NCI-H2196 treated with DMSO at 0.1 percent for 48 hours (cell line): ENCODE measurements at regions not wholly inside any gene's neighbourhood (a gene's known extent, or its start where the extent isn't known, plus 50 kb on each side); places are given as distances from the start of the nearest gene placed in this dataset.

Experiments
- DNase-seq: peaks from one replicate; lab custom pipeline; 2025; ENCODE audit not compliant: unreplicated experiment; lab: John Stamatoyannopoulos, UW

DNA sequence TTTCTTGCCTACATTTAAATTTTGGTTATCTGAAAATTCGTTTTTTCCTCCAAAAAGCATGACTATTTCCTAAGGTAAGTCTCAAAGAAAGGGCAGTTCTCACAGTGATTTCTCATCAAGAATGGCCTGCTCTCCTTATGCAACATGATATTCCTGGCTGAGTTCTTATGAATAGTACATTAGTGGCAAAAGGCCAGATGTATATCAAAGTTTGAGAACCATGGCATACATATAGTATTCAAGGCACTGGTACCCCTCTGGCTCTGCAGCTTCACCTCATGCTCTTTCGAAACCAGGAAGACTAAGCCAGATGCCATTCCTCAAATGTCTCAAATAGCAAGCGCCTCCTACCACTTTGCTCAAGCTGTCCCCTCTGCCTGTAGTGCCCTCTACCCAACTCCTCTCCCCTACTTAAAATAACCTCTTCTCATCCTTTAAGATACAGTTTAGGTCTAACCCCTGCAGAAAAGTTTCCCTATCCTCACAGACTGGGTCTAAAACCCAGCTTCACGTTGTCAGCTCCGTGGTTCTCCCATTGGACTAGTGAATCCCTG, 280.3 kb downstream of the HACE1 start:
- DNase-seq, result no peak

DNA sequence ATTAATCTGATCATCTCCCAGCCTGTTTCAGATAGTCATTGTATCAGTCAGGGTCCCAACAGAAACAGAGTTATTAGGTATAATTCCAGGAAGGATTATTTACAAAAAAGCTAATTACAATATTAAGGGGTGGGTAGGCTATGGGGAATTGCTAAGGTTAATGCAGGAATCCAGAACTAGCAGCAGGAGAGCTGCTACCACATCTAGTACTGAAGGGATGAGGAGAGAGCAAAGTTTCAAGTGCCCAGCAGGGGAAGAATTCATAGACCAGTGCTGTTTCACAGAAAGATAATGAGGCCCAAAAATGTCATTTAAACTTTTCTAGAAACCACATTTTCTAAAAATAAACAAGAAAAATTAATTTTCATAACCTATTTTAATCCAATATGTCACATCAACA, 284.2 kb downstream of the HACE1 start:
- no peak for DNase-seq

GRCh38 chr6:104574135-104574750, 285.5 kb downstream of the HACE1 start:
- DNase-seq, result no peak

- DNase-seq, result no peak
Measured at GRCh38 chr6:104573350-104573749, 286.4 kb downstream of the HACE1 start.

GRCh38 chr6:104572901-104573300, 286.8 kb downstream of the HACE1 start:
- DNase-seq, result no peak

DNA sequence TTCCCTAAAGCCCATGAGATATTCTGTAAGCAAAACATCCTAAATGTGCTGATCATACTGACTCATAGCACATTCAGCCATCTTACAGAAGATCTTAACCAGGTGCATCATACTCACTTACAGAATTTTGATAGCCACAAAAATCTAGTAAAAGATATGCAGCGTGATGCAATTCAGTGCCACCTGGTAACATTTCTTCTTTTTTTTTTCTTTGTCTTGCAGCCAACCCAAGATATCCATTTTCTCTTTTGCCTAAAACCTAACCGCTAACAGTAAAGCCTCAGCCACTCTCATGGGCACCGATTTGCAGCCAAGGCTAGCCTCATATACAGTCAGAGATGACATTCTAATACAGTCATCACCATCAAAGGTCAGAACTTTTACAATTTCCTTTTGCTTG, 293.3 kb downstream of the HACE1 start:
- no peak for DNase-seq

DNA sequence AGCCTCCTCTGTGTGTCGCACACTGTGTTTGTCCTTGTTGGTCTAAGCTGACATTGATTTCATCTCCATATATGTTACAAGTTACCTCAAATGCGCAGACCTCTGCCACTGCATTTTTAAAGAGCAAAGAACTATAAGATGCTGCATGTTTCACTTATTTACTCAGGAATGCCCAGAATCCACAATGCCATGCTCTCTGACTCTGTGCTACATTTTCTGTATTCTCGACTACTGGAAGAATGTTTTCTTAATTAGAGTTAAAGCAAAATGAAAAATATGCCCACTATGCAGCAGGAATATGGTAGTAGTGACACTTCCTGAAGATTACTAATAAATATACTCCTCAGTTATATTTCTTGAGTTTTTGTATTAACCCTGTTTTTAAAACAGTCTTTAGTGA, 296.4 kb downstream of the HACE1 start:
- DNase-seq, result no peak

DNA sequence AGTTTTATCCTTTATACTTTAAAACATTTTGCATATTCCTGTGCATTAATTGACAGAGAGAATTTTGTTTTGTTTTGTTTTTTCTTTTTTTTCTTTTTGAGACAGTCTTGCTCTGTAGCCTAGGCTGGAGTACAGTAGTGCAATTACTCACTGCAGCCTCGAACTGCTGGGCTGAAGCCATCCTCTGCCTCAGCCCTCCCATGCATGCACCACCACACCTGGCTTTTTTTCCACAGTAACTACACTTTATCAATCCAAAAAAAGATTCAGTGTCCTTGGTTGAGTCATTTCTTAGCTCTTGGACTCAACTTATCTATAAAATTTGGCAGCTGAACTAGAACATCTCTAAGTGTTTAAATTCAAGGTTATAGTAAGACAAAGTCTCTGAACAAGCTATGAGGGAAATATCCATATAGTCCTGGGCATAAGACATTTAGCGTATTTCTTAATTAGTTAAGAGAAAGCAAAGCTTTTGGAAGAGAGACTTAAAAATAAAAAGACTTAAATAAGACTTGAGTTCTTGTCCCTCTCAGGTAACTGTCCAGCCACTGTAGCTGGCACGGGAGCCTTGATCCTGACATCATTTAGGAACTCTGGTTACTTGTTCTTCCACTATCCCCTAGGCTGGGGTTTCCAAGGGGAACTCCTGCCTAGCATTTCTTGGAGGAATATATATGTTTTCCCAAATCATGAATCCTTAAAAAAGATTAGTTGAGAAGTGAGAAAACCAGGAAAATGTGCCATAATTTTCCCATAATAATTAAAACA, 300.1 kb downstream of the HACE1 start:
- DNase-seq, result no peak

DNA sequence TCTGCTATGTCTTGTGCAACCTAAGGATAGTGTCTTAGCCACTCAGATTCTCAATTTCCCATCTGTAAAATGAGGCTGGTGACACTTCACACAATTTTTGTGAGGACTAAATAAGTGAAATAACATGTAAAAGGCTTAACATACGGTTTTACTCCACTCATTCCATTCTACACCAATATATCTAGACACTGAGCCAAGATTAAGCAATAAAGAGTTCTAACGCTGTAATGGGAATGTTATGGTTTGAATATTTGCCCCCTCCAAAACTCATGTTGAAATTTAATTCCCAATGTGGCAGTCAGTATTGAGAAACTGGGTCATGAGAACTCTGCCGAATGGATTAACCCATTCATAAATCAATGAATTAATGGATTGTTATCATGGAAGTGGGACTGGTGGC, 301.0 kb downstream of the HACE1 start:
- no peak for DNase-seq

DNA sequence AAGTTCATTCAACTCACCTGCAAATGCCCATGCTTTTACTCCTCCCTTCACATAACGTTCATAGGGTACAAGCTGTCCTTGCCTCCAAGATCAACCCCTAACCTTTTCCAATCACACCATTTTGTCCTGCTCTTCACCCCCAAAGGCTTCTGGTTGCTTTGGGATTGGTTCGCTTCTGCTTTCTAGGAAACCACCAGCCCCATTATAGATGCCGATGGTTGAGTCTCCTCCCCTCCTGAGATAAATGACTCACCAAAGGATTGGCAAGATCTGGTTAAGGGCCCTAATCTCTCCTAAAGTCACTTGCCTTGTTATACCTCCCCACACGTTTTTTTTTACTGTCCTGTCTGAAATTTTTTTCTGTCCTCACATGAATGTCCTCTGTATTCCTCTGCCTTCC, 311.4 kb downstream of the HACE1 start:
- no peak for DNase-seq

DNA sequence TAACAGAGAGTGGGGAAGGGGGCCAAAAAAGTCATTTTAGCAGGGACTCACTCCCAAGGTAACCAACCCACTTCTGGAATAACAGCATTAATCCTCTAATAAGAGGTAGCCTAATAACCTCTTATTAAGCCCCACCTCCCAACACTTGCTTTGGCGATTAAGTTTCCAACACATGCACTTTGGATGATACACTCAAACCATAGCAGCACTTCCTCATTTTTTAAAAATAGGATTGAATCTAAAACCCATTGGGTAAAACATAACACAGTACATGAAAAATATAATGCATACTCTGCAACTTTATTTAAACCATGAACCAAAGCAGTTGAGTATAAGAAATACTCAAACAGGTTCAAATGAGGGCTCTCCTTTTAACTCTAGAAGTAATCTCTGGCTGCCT, 318.3 kb downstream of the HACE1 start:
- DNase-seq, result no peak

GRCh38 chr6:104540743-104541142, 319.0 kb downstream of the HACE1 start:
- DNase-seq, result no peak

GRCh38 chr6:104539173-104539572, 320.5 kb downstream of the HACE1 start:
- DNase-seq, result no peak

DNA sequence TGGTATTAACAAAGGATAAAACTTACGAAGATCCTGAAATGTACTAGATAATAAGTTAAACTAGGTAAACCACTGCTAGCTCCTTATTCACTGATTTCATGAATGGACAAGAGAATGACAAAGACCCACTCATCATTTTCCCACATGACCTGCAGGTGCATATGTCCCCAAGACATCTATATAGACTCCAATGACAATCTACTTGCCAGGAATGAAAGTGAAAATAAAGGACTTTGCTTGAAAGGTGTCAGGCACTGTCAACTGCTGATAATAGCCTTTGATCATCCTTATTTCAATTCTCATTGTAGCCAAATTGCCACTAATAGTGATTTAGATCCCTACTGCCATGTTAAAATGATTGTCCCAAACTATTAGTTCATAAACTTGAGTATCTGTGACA, 321.8 kb downstream of the HACE1 start:
- DNase-seq, result no peak

DNA sequence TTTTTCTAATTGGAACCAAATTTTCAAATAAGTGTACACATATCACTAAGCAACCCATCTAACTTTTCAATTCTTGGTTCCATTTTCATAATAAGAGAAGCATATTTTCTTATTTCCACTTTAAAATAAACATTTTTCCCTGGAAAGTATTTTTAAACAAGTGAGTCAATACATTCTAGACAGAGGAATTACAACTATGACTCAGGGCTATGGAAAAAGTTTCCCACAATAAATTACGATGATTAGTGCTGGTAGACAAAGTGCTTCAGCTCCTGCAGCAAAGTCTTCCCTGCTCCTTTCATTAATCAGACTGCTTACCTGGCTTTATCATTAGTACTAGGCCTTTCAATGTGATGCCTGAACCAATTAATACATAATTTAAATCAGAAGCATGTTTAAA, 322.5 kb downstream of the HACE1 start:
- no peak for DNase-seq

GRCh38 chr6:104532462-104532861, 327.3 kb downstream of the HACE1 start:
- no peak for DNase-seq

GRCh38 chr6:104531646-104532045, 328.1 kb downstream of the HACE1 start:
- no peak for DNase-seq

GRCh38 chr6:104527761-104528415, 331.8 kb downstream of the HACE1 start:
- no peak for DNase-seq

GRCh38 chr6:104527311-104527710, 332.4 kb downstream of the HACE1 start:
- DNase-seq, result no peak

DNA sequence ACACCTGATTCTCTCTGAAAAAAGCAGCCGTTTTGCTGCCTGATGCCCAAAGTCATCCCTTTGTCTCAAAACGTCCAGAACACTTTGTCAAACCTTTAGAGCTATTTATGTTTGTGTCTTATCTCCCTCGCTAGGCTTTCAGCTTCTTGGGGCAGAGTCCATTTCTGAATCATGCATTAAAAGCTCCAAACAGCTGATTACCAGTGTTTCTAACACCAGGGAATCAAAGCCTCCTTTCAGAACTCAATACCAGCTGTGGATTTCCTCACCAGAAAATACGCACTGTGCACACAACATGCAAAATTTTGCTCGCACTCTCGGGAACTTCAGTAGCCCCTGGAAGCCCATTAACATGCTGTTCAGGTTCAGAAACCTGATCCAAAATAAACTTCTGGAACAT, 333.3 kb downstream of the HACE1 start:
- DNase-seq, result no peak

DNA sequence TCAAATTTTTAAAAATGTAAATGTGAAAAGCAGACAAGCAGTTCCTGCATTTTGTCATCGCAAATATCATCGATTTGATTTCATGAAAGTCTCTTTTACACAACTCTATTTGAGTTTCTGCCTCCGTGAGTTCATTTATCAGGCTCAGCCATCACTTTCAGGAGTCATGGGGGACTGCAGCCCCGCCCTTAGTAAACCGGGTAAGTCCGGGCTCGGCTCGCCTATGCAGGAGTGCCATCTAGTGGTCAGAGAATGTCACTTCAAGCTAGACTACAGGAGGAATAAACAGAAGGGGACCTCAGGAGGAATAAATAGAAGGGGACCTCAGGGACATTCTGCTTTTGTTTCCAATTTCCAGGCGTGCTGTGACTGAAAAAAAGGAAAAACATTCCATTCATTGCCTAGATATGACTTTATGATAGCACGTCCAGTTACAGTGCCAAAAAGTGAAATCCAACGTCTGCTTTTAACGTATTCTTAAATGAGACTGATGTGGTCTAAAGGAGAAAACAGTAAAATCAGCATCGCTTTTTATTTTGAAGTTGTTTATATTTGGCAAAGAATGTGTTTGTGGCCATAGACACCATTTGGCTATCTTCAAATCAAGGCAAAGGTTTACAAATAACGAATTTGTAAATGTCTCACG, 333.9 kb downstream of the HACE1 start:
- DNase-seq, result peak; percentile 42

- DNase-seq, result no peak
Measured at GRCh38 chr6:104522533-104522932, 337.2 kb downstream of the HACE1 start.
